HCT116 (cell line): ENCODE measurements at regions not wholly inside any gene's neighbourhood (a gene's known extent, or its start where the extent isn't known, plus 50 kb on each side); places are given as distances from the start of the nearest gene placed in this dataset.
A peak's percentile ranks its signal among the peaks of the same experiment; 100 is the strongest.

Experiments
- ATAC-seq: fragments of 200-7000 bp; cut with Tn5 transposase; 2 replicates; pipeline ENCODE4 v1.9.1; 2020; ENCODE audit warnings: mild to moderate bottlenecking, moderate library complexity
- BruUV-seq: library from RNA; stranded (reverse); fragments of 400-500 nt; replicated peaks from 2 replicates; lab custom pipeline; 2021; lab: Mats Ljungman, UMichigan
- CTCF ChIA-PET: fragments of 300-600 bp; sonication (Branson Sonifier 250); formaldehyde crosslinking; loops from one replicate; lab custom pipeline; 2021; ENCODE audit warnings: antibody characterized with exemption; lab: Charles Lee
- POLR2A ChIA-PET: fragments of 300-600, 350-600 bp; sonication (Branson Sonifier 250); formaldehyde crosslinking; loops from one replicate; lab custom pipeline; 2021; ENCODE audit warnings: antibody characterized with exemption; lab: Charles Lee
- RAD21 ChIA-PET, 2 experiments: fragments of 300-600 bp; sonication (Branson Sonifier 250); formaldehyde crosslinking; loops; one replicate each; lab custom pipeline; 2023; ENCODE audit warnings: low total read pairs in 2 of 2; ENCODE audit not compliant: uncharacterized antibody in 2 of 2, unreplicated experiment in 2 of 2, low non-redundant PET in 1 of 2; lab: Charles Lee
- DNase-seq: peaks from one replicate; pipeline ENCODE4 v3.0.0-alpha.2; 2010; ENCODE audit warnings: low read depth, low spot score
- H2AFZ ChIP-seq: fragments of 200-600 bp; shearing (Covaris generic), sonication (generic); 2 replicates; pipeline ENCODE4 v1.6.1; 2017; ENCODE audit warnings: low read depth, mixed run types, mixed read lengths, antibody characterized with exemption, low read length; ENCODE audit not compliant: poor library complexity, severe bottlenecking
- H3K27ac ChIP-seq: 2 replicates; pipeline ENCODE4 v1.5.1; 2012; ENCODE audit warnings: low read depth, low read length
- H3K27me3 ChIP-seq: fragments of 200-600 bp; sonication (generic); 2 replicates; pipeline ENCODE4 v1.6.1; 2016; ENCODE audit warnings: mixed run types, low read length, mixed read lengths; ENCODE audit not compliant: insufficient read depth
- H3K36me3 ChIP-seq, 2 experiments: fragments of 200-500 bp in 1 of 2; fragments of 200-600 bp in 1 of 2; sonication (Bioruptor generic) in 1 of 2; sonication (generic) in 1 of 2; 2 replicates each; pipeline versions ENCODE4 v1.5.1 to v1.6.1; 2014 to 2016; ENCODE audit warnings: low read length in 2 of 2, inconsistent platforms in 1 of 2, mixed read lengths in 1 of 2, mixed run types in 1 of 2; ENCODE audit not compliant: insufficient read depth in 2 of 2, control insufficient read depth in 1 of 2
- H3K4me1 ChIP-seq, 2 experiments: fragments of 200-600 bp in 1 of 2; sonication (generic) in 1 of 2; 2 replicates each; pipeline versions ENCODE4 v1.5.1 to v1.6.1; 2012 to 2017; ENCODE audit warnings: low read length in 2 of 2, inconsistent platforms in 1 of 2, mild to moderate bottlenecking in 1 of 2, mixed read lengths in 1 of 2, mixed run types in 1 of 2, moderate library complexity in 1 of 2; ENCODE audit not compliant: insufficient read depth in 2 of 2, control insufficient read depth in 1 of 2
- H3K4me2 ChIP-seq: fragments of 200-600 bp; sonication (generic); 2 replicates; pipeline ENCODE4 v1.6.1; 2017; ENCODE audit warnings: mixed run types, low read length, mixed read lengths
- H3K4me3 ChIP-seq, 2 experiments: fragments of 200-600 bp in 1 of 2; sonication (generic) in 1 of 2; replicated peaks in 1 of 2; 2 replicates each; pipeline ENCODE4 v1.5.1; 2011 to 2016; ENCODE audit warnings: low read length in 2 of 2, control low read depth in 1 of 2, low read depth in 1 of 2, mild to moderate bottlenecking in 1 of 2, mixed read lengths in 1 of 2, mixed run types in 1 of 2
- H3K79me2 ChIP-seq: fragments of 200-600 bp; sonication (generic); 2 replicates; pipeline ENCODE4 v1.6.1; 2017; ENCODE audit warnings: mild to moderate bottlenecking, mixed run types, low read length, moderate library complexity, mixed read lengths; ENCODE audit not compliant: insufficient read depth
- H3K9ac ChIP-seq: fragments of 200-600 bp; sonication (generic); 2 replicates; pipeline ENCODE4 v1.6.1; 2016; ENCODE audit warnings: low read length, mixed read lengths
- H3K9me2 ChIP-seq: fragments of 200-600 bp; sonication (generic), shearing (Covaris generic); 2 replicates; pipeline ENCODE4 v1.6.1; 2017; ENCODE audit warnings: mixed run types, mild to moderate bottlenecking, moderate library complexity; ENCODE audit not compliant: insufficient read depth
- H3K9me3 ChIP-seq, 2 experiments: fragments of 200-500 bp in 1 of 2; fragments of 200-600 bp in 1 of 2; sonication (Bioruptor generic) in 1 of 2; sonication (generic) in 1 of 2; 2 replicates each; pipeline ENCODE4 v1.6.1; 2014 to 2017; ENCODE audit warnings: low read length in 2 of 2, mixed read lengths in 2 of 2, inconsistent platforms in 1 of 2, low read depth in 1 of 2, mild to moderate bottlenecking in 1 of 2, mixed run types in 1 of 2, moderate library complexity in 1 of 2; ENCODE audit not compliant: control insufficient read depth in 1 of 2, insufficient read depth in 1 of 2
- H4K20me1 ChIP-seq: fragments of 200-600 bp; sonication (generic), shearing (Covaris generic); 2 replicates; pipeline ENCODE4 v1.6.1; 2017; ENCODE audit warnings: mixed run types, mild to moderate bottlenecking, moderate library complexity; ENCODE audit not compliant: insufficient read depth
- CTCF ChIP-seq, 3 experiments: fragments of 200-600 bp in 1 of 3; sonication (generic) in 1 of 3; IDR thresholded peaks in 2 of 3; conservative IDR thresholded peaks in 1 of 3; 2 replicates each; pipeline ENCODE4 v1.5.1; 2012 to 2017; ENCODE audit warnings: low read depth in 2 of 3, low read length in 2 of 3, antibody characterized with exemption in 1 of 3, borderline replicate concordance in 1 of 3, control low read depth in 1 of 3, mild to moderate bottlenecking in 1 of 3, mixed read lengths in 1 of 3, mixed run types in 1 of 3, moderate library complexity in 1 of 3; ENCODE audit not compliant: insufficient read depth in 1 of 3
- EGR1 ChIP-seq: IDR thresholded peaks from 2 replicates; pipeline ENCODE4 v1.6.1; 2012; ENCODE audit warnings: low read depth
- JUND ChIP-seq: IDR thresholded peaks from 2 replicates; pipeline ENCODE4 v1.6.1; 2012
- MAX ChIP-seq: IDR thresholded peaks from 2 replicates; pipeline ENCODE4 v1.6.1; 2012
- POLR2AphosphoS5 ChIP-seq: IDR thresholded peaks from 2 replicates; pipeline ENCODE4 v1.6.1; 2011; ENCODE audit warnings: mild to moderate bottlenecking, low read depth, low read length, moderate library complexity
- REST ChIP-seq: IDR thresholded peaks from 2 replicates; pipeline ENCODE4 v1.6.1; 2012; ENCODE audit warnings: low read depth
- SRF ChIP-seq: IDR thresholded peaks from 2 replicates; pipeline ENCODE4 v1.6.1; 2012; ENCODE audit warnings: low read depth
- ZFX ChIP-seq: fragments of 450-650 bp; IDR thresholded peaks from 2 replicates; pipeline ENCODE4 v1.6.1; 2017
- ZNF274 ChIP-seq: fragments of 200-500 bp; sonication (Bioruptor generic); IDR thresholded peaks from 2 replicates; pipeline ENCODE4 v1.6.1; 2014; ENCODE audit warnings: mild to moderate bottlenecking, low read depth, low read length, inconsistent platforms
- intact Hi-C: fragments of 100-400 bp; cut with micrococcal nuclease; formaldehyde crosslinking; loops from 2 replicates; pipeline ENCODE4 v1.10.0; 2022

GRCh38 chr5:158154226-158155005, 295.5 kb upstream of the CLINT1 start:
- intact Hi-C loops = no loop called here
- no peaks in the 10 kb centered on the region for H3K79me2 ChIP-seq
- no peak overlapping the region for H2AFZ ChIP-seq
- DNase-seq (no peak), ATAC-seq (no peak)
- peaks cover 30% of the 10 kb centered on the region for H3K27me3 ChIP-seq
- no peaks in the 10 kb centered on the region for H3K36me3 ChIP-seq
- no peaks in the 10 kb centered on the region for H3K4me1 ChIP-seq
- H3K9me3 ChIP-seq = no peaks in the 10 kb centered on the region
- H4K20me1 ChIP-seq = no peaks in the 10 kb centered on the region
- no peak overlapping the region for H3K4me3 ChIP-seq
- H3K9me2 ChIP-seq = no peaks in the 10 kb centered on the region
- H3K9ac ChIP-seq = no peak overlapping the region
- no peak overlapping the region for H3K4me2 ChIP-seq
- POLR2A ChIA-PET = no interaction called here
- BruUV-seq = no TSS peak
- TF ChIP-seq CTCF (IDR thresholded peaks at IDR 0.05 in 2 of 3, conservative IDR thresholded peaks at IDR 0.05 in 1 of 3; ENCODE audit: borderline replicate concordance in 1 of 3, insufficient read depth in 1 of 3, low read depth in 2 of 3, low read length in 2 of 3) (0 out of 6 replicates have a peak, but pooled peaks of 1 of the 3 experiments have one; percentile 4), MAX (no peak)
- RAD21 ChIA-PET = no interaction called here
- no peak overlapping the region for H3K27ac ChIP-seq
- CTCF ChIA-PET = interaction anchor here (1.2 kb wide), 1 partner anchor 20 kb away, joined by 3 read pairs; no protein-coding TSS in a partner anchor

GRCh38 chr5:158153508-158153907, 294.6 kb upstream of the CLINT1 start:
- Histone ChIP-seq H3K27me3 (peaks cover 30% of the 10 kb centered on the region), H3K9me3 (no peaks in the 10 kb centered on the region), H3K4me1 (no peaks in the 10 kb centered on the region), H4K20me1 (no peaks in the 10 kb centered on the region), H2AFZ (no peak overlapping the region), H3K27ac (no peak overlapping the region), H3K4me3 (no peak overlapping the region), H3K79me2 (no peaks in the 10 kb centered on the region), H3K9me2 (no peaks in the 10 kb centered on the region), H3K36me3 (no peaks in the 10 kb centered on the region), H3K4me2 (no peak overlapping the region), H3K9ac (no peak overlapping the region)
- CTCF ChIA-PET = interaction anchor here (1.2 kb wide), 1 partner anchor 21 kb away, joined by 3 read pairs; no protein-coding TSS in a partner anchor
- POLR2A ChIA-PET = no interaction called here
- intact Hi-C loops = no loop called here
- ATAC-seq (no peak), DNase-seq (no peak)
- RAD21 ChIA-PET = no interaction called here
- no TSS peak for BruUV-seq
- TF ChIP-seq ZFX (no peak), MAX (no peak), ZNF274 (no peak), SRF (no peak), EGR1 (no peak), REST (no peak), JUND (no peak), CTCF (IDR thresholded peaks at IDR 0.05 in 2 of 3, conservative IDR thresholded peaks at IDR 0.05 in 1 of 3; ENCODE audit: borderline replicate concordance in 1 of 3, insufficient read depth in 1 of 3, low read depth in 2 of 3, low read length in 2 of 3) (no peak), POLR2AphosphoS5 (no peak)
